Keratinocyte (primary cell): ENCODE measurements at regions not wholly inside any gene's neighbourhood (a gene's known extent, or its start where the extent isn't known, plus 50 kb on each side); places are given as distances from the start of the nearest gene placed in this dataset.

Source experiments
- CTCF ChIP-seq, 3 experiments: IDR thresholded peaks in 1 of 3; conservative IDR thresholded peaks in 1 of 3; optimal IDR thresholded peaks in 1 of 3; 2 replicates in 2 of 3; 3 replicates in 1 of 3; pipeline versions ENCODE3 to v1.5.1; 2011; ENCODE audit warnings: low read length in 3 of 3, mild to moderate bottlenecking in 3 of 3, moderate library complexity in 2 of 3, control low read depth in 1 of 3, inconsistent platforms in 1 of 3; ENCODE audit not compliant: insufficient read depth in 2 of 3; ENCODE audit errors: extremely low read depth in 1 of 3
- EZH2 ChIP-seq: IDR thresholded peaks from one replicate; pipeline ENCODE4 v1.6.1; 2012; ENCODE audit warnings: inconsistent platforms, mild to moderate bottlenecking, low read length, moderate library complexity

GRCh38 chr13:48790199-48790598, 136.5 kb downstream of the CYSLTR2 start:
- TF ChIP-seq EZH2 = no peak
- no peak for TF ChIP-seq CTCF (optimal IDR thresholded peaks at IDR 0.05 in 1 of 3, IDR thresholded peaks at IDR 0.05 in 1 of 3, conservative IDR thresholded peaks at IDR 0.05 in 1 of 3; ENCODE audit: extremely low read depth in 1 of 3, insufficient read depth in 2 of 3, low read length in 3 of 3)
